WTC11 (cell line): ENCODE measurements at regions not wholly inside any gene's neighbourhood (a gene's known extent, or its start where the extent isn't known, plus 50 kb on each side); places are given as distances from the start of the nearest gene placed in this dataset.

Experiments used
- ATAC-seq: fragments of 200-7000 bp; cut with Tn5 transposase; 2 replicates; pipeline ENCODE4 v1.10.0; 2021; ENCODE audit warnings: mild to moderate bottlenecking, moderate library complexity
- CTCF ChIA-PET: fragments of 300-600 bp; sonication (Branson Sonifier 250); formaldehyde crosslinking; loops from one replicate; lab custom pipeline; 2021; ENCODE audit warnings: antibody characterized with exemption; lab: Charles Lee
- POLR2A ChIA-PET: fragments of 350-600 bp; sonication (Branson Sonifier 250); formaldehyde crosslinking; loops from one replicate; lab custom pipeline; 2021; ENCODE audit warnings: antibody characterized with exemption; lab: Charles Lee
- DNase-seq: peaks from one replicate; pipeline ENCODE4 v3.0.0; 2021; ENCODE audit warnings: low spot score
- H3K27ac Mint-ChIP-seq: 2 replicates; pipeline ENCODE4 v1.8.0; 2021; ENCODE audit warnings: mixed read lengths
- H3K27me3 Mint-ChIP-seq: 2 replicates; pipeline ENCODE4 v1.8.0; 2021; ENCODE audit warnings: low read depth, mild to moderate bottlenecking, moderate library complexity, mixed read lengths
- H3K36me3 Mint-ChIP-seq: 2 replicates; pipeline ENCODE4 v1.8.0; 2021; ENCODE audit warnings: mixed read lengths
- H3K4me1 Mint-ChIP-seq: 2 replicates; pipeline ENCODE4 v1.8.0; 2022; ENCODE audit warnings: mixed read lengths
- H3K4me3 Mint-ChIP-seq: 2 replicates; pipeline ENCODE4 v1.8.0; 2021; ENCODE audit warnings: mild to moderate bottlenecking, moderate library complexity, mixed read lengths
- H3K9me3 Mint-ChIP-seq: 2 replicates; pipeline ENCODE4 v1.8.0; 2021; ENCODE audit warnings: mixed read lengths
- E2F4 ChIP-seq: sonication (generic); formaldehyde crosslinking; IDR thresholded peaks from 2 replicates; pipeline ENCODE4 v1.8.1; 2022; ENCODE audit warnings: low read depth, mild to moderate bottlenecking, moderate library complexity, missing genetic modification reagents, borderline replicate concordance
- EMX1 ChIP-seq: fragments of 250-450 bp; sonication (Bioruptor Pico); IDR thresholded peaks from 2 replicates; pipeline ENCODE4 v1.8.0; 2021; ENCODE audit warnings: mild to moderate bottlenecking
- OVOL2 ChIP-seq: fragments of 250-450 bp; sonication (Bioruptor Pico); IDR thresholded peaks from 2 replicates; pipeline ENCODE4 v1.9.0; 2021; ENCODE audit warnings: mild to moderate bottlenecking, borderline replicate concordance
- USF1 ChIP-seq: sonication (generic); formaldehyde crosslinking; IDR thresholded peaks from 2 replicates; pipeline ENCODE4 v1.8.0; 2022; ENCODE audit warnings: mild to moderate bottlenecking, missing genetic modification reagents
- ZNF263 ChIP-seq: sonication (generic); formaldehyde crosslinking; IDR thresholded peaks from 2 replicates; pipeline ENCODE4 v1.8.1; 2022; ENCODE audit warnings: low read depth, mild to moderate bottlenecking, moderate library complexity, missing genetic modification reagents
- ZNF416 ChIP-seq: fragments of 250-450 bp; sonication (Bioruptor Pico); IDR thresholded peaks from 2 replicates; pipeline ENCODE4 v1.9.0; 2021; ENCODE audit warnings: mild to moderate bottlenecking, inconsistent platforms
- TF ChIP-seq, protein P1 (sequence below): sonication (generic); formaldehyde crosslinking; IDR thresholded peaks from 2 replicates; pipeline ENCODE4 v1.8.0; 2022; ENCODE audit warnings: mild to moderate bottlenecking, missing genetic modification reagents
- TF ChIP-seq, protein P2 (sequence below): sonication (generic); formaldehyde crosslinking; IDR thresholded peaks from 2 replicates; pipeline ENCODE4 v1.8.1; 2023; ENCODE audit warnings: mild to moderate bottlenecking, missing genetic modification reagents, moderate library complexity
- TF ChIP-seq, protein P3 (sequence below): sonication (generic); formaldehyde crosslinking; IDR thresholded peaks from 2 replicates; pipeline ENCODE4 v1.8.0; 2023; ENCODE audit warnings: mild to moderate bottlenecking, missing genetic modification reagents
- TF ChIP-seq, protein P4 (sequence below): fragments of 200-600 bp; IDR thresholded peaks from 2 replicates; pipeline ENCODE4 v1.8.0; 2022; ENCODE audit warnings: antibody characterized with exemption
- TF ChIP-seq, protein P5 (sequence below): sonication (generic); formaldehyde crosslinking; IDR thresholded peaks from 2 replicates; pipeline ENCODE4 v1.8.0; 2023; ENCODE audit warnings: missing genetic modification reagents

DNA sequence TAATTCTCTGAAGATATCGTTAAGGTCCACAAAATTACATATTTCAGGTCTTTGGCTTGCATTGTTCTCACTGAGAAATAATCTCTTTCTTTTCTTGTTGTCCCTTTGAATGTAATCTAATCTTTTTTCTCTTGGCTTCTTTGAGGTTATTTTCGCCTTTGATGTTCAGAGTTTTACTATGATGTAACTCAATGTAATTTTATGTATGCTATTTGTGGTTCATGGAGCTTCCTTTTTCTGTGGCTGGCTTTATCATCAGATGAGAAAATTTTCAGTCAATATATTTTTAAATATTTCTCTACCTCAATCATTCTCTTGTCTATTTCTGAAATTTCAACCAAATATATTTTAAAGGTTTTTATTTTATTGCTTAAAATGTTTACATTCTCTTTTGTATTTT lies 672.2 kb downstream of the TRAM1L1 start:
- Mint-ChIP-seq H3K9me3 (peaks cover 10% of the 10 kb centered on the region), H3K4me3 (no peak overlapping the region), H3K36me3 (no peaks in the 10 kb centered on the region), H3K27ac (no peak overlapping the region), H3K27me3 (no peaks in the 10 kb centered on the region), H3K4me1 (no peaks in the 10 kb centered on the region)
- ChIA-PET CTCF (no interaction called here), POLR2A (no interaction called here)
- TF ChIP-seq OVOL2 (no peak), USF1 (CRISPR knock-in tag) (no peak), EMX1 (CRISPR knock-in tag) (no peak), ZNF263 (CRISPR knock-in tag) (no peak), ZNF416 (no peak)
- TF ChIP-seq, protein P1, sequence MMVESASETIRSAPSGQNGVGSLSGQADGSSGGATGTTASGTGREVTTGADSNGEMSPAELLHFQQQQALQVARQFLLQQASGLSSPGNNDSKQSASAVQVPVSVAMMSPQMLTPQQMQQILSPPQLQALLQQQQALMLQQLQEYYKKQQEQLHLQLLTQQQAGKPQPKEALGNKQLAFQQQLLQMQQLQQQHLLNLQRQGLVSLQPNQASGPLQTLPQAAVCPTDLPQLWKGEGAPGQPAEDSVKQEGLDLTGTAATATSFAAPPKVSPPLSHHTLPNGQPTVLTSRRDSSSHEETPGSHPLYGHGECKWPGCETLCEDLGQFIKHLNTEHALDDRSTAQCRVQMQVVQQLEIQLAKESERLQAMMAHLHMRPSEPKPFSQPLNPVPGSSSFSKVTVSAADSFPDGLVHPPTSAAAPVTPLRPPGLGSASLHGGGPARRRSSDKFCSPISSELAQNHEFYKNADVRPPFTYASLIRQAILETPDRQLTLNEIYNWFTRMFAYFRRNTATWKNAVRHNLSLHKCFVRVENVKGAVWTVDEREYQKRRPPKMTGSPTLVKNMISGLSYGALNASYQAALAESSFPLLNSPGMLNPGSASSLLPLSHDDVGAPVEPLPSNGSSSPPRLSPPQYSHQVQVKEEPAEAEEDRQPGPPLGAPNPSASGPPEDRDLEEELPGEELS (CRISPR knock-in tag) = no peak
- ATAC-seq (no peak), DNase-seq (no peak)

DNA sequence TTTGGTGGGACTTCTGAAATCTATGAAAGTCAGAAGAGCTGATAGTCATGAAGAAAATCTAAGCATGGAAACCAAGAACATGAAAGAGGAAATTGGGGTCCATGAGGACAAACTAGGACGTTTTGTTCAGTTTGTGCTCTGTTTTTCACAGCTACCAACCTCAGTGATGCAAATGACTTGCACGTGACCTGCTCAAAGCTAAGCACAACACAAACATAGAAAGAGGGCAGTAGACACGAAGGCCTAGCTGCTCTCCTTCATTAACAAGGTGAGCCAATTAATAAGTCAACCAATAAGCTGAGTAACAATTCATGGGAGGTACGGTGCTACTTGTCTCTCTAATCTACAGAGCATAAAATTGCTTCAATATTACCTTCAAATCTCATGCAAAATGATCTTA lies 684.1 kb downstream of the TRAM1L1 start:
- DNase-seq (no peak), ATAC-seq (no peak)
- TF ChIP-seq, protein P2, sequence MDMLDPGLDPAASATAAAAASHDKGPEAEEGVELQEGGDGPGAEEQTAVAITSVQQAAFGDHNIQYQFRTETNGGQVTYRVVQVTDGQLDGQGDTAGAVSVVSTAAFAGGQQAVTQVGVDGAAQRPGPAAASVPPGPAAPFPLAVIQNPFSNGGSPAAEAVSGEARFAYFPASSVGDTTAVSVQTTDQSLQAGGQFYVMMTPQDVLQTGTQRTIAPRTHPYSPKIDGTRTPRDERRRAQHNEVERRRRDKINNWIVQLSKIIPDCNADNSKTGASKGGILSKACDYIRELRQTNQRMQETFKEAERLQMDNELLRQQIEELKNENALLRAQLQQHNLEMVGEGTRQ (CRISPR knock-in tag) = no peak
- Mint-ChIP-seq H3K27me3 (no peaks in the 10 kb centered on the region), H3K9me3 (peaks cover 3% of the 10 kb centered on the region; the same call in 1 of the 2 replicates), H3K4me1 (peaks cover 18% of the 10 kb centered on the region), H3K27ac (no peak overlapping the region), H3K36me3 (no peaks in the 10 kb centered on the region), H3K4me3 (no peak overlapping the region)
- ChIA-PET POLR2A (no interaction called here), CTCF (no interaction called here)

DNA sequence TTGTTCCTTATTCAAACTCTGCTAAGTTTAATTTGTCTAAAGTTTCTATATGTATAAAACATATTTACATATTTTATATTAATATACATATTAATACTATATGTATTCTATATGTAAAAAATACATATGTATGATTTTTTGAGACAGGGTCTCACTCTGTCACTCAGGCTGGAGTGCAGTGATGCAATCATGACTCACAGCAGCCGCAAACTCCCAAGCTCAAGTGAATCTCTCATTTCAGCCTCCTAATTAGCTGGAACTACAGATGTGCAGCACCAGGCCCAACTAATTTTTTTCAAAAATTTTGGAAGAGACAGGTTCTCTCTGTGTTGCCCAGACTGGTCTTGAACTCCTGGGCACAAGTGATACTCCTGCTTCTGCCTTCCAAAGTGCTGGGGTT lies 684.9 kb downstream of the TRAM1L1 start:
- CTCF ChIA-PET = no interaction called here
- ATAC-seq (no peak), DNase-seq (no peak)
- H3K36me3 Mint-ChIP-seq = no peaks in the 10 kb centered on the region
- H3K27ac Mint-ChIP-seq = no peak overlapping the region
- TF ChIP-seq OVOL2 = no peak
- TF ChIP-seq E2F4 (CRISPR knock-in tag) = no peak
- TF ChIP-seq, protein P2 (CRISPR knock-in tag) = no peak
- TF ChIP-seq, protein P3, sequence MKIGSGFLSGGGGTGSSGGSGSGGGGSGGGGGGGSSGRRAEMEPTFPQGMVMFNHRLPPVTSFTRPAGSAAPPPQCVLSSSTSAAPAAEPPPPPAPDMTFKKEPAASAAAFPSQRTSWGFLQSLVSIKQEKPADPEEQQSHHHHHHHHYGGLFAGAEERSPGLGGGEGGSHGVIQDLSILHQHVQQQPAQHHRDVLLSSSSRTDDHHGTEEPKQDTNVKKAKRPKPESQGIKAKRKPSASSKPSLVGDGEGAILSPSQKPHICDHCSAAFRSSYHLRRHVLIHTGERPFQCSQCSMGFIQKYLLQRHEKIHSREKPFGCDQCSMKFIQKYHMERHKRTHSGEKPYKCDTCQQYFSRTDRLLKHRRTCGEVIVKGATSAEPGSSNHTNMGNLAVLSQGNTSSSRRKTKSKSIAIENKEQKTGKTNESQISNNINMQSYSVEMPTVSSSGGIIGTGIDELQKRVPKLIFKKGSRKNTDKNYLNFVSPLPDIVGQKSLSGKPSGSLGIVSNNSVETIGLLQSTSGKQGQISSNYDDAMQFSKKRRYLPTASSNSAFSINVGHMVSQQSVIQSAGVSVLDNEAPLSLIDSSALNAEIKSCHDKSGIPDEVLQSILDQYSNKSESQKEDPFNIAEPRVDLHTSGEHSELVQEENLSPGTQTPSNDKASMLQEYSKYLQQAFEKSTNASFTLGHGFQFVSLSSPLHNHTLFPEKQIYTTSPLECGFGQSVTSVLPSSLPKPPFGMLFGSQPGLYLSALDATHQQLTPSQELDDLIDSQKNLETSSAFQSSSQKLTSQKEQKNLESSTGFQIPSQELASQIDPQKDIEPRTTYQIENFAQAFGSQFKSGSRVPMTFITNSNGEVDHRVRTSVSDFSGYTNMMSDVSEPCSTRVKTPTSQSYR (CRISPR knock-in tag) = no peak
- TF ChIP-seq, protein P4, sequence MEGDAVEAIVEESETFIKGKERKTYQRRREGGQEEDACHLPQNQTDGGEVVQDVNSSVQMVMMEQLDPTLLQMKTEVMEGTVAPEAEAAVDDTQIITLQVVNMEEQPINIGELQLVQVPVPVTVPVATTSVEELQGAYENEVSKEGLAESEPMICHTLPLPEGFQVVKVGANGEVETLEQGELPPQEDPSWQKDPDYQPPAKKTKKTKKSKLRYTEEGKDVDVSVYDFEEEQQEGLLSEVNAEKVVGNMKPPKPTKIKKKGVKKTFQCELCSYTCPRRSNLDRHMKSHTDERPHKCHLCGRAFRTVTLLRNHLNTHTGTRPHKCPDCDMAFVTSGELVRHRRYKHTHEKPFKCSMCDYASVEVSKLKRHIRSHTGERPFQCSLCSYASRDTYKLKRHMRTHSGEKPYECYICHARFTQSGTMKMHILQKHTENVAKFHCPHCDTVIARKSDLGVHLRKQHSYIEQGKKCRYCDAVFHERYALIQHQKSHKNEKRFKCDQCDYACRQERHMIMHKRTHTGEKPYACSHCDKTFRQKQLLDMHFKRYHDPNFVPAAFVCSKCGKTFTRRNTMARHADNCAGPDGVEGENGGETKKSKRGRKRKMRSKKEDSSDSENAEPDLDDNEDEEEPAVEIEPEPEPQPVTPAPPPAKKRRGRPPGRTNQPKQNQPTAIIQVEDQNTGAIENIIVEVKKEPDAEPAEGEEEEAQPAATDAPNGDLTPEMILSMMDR = no peak
- TF ChIP-seq, protein P5, sequence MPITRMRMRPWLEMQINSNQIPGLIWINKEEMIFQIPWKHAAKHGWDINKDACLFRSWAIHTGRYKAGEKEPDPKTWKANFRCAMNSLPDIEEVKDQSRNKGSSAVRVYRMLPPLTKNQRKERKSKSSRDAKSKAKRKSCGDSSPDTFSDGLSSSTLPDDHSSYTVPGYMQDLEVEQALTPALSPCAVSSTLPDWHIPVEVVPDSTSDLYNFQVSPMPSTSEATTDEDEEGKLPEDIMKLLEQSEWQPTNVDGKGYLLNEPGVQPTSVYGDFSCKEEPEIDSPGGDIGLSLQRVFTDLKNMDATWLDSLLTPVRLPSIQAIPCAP = no peak
- TF ChIP-seq, protein P1 (CRISPR knock-in tag) = no peak
- no peaks in the 10 kb centered on the region for H3K27me3 Mint-ChIP-seq
- H3K4me1 Mint-ChIP-seq = peaks cover 19% of the 10 kb centered on the region
- no peak overlapping the region for H3K4me3 Mint-ChIP-seq
- H3K9me3 Mint-ChIP-seq = peaks cover 3% of the 10 kb centered on the region; the same call in 1 of the 2 replicates
- POLR2A ChIA-PET = no interaction called here
